ENCODE measurements at regions not wholly inside any gene's neighbourhood (a gene's known extent, or its start where the extent isn't known, plus 50 kb on each side); places are given as distances from the start of the nearest gene placed in this dataset.

DNA sequence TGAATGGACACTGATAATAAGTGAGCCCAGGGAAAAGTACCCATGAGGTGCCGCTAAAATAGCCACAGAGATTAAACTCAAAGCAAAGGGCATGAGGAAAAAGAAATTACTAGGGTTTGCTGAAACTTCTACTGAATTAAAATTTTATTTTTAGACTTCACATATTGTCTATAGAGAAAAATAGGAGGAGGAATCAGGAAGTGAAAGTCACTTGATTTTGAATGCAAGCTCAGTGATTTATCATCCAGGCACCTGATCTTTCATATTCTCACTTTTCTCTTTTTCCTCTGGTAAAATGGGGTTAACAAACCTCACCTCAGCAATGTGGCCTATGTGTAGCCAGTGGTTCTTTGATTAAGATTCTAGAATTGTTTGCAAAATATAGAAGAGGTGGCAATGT, 479.8 kb downstream of the BCL11B start:
- Histone ChIP-seq H3K9me3 (no peaks in the 10 kb centered on the region), H3K4me3 (no peak overlapping the region), H3K27me3 (no peaks in the 10 kb centered on the region), H3K27ac (no peak overlapping the region), H3K36me3 (no peaks in the 10 kb centered on the region), H3K4me1 (no peaks in the 10 kb centered on the region)
- DNase-seq (ENCODE audit: low spot score in 2 of 2), result no peak
- WGBS, result 92% methylated on average over 1 of the region's 1 CpG
- TF ChIP-seq POLR2AphosphoS5 (IDR thresholded peaks at IDR 0.05) (no peak), EP300 (IDR thresholded peaks at IDR 0.05) (no peak)

DNA sequence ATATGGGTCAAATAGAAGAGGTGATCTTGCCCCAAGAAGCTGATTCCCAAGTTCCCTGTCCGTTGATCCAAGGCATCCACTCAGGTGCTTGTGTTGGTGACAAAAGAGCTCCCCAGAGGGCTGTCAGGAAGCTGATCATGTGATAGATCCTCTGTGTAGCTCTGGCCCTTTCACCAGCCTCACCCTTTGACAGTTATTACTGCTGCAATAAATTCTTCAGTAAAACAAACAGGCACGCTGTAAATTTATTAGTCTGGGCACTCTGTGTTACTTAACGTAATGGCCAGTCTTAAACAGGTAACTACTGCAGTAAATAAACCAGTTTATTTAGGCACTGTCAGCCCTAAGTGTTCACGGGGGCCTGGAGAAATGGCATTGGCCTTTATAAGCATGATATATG, 473.9 kb downstream of the BCL11B start:
- DNase-seq (ENCODE audit: low spot score in 2 of 2), result no peak
- Histone ChIP-seq H3K36me3 (no peaks in the 10 kb centered on the region), H3K27ac (no peak overlapping the region), H3K27me3 (no peaks in the 10 kb centered on the region), H3K4me3 (no peak overlapping the region), H3K4me1 (no peaks in the 10 kb centered on the region), H3K9me3 (no peaks in the 10 kb centered on the region)
- WGBS, result 76% methylated on average over 4 of the region's 4 CpGs
- TF ChIP-seq POLR2AphosphoS5 (IDR thresholded peaks at IDR 0.05), result no peak
- TF ChIP-seq POLR2A (IDR thresholded peaks at IDR 0.05), result no peak
- no peak for TF ChIP-seq EP300 (IDR thresholded peaks at IDR 0.05)
- TF ChIP-seq, protein P1, sequence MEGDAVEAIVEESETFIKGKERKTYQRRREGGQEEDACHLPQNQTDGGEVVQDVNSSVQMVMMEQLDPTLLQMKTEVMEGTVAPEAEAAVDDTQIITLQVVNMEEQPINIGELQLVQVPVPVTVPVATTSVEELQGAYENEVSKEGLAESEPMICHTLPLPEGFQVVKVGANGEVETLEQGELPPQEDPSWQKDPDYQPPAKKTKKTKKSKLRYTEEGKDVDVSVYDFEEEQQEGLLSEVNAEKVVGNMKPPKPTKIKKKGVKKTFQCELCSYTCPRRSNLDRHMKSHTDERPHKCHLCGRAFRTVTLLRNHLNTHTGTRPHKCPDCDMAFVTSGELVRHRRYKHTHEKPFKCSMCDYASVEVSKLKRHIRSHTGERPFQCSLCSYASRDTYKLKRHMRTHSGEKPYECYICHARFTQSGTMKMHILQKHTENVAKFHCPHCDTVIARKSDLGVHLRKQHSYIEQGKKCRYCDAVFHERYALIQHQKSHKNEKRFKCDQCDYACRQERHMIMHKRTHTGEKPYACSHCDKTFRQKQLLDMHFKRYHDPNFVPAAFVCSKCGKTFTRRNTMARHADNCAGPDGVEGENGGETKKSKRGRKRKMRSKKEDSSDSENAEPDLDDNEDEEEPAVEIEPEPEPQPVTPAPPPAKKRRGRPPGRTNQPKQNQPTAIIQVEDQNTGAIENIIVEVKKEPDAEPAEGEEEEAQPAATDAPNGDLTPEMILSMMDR (IDR thresholded peaks at IDR 0.05), result no peak

- WGBS, result 75% methylated on average over 4 of the region's 4 CpGs
- H3K27ac ChIP-seq, result no peak overlapping the region
- DNase-seq (ENCODE audit: low spot score in 2 of 2), result no peak
Measured at GRCh38 chr14:98799891-98800290, 472.1 kb downstream of the BCL11B start.

DNA sequence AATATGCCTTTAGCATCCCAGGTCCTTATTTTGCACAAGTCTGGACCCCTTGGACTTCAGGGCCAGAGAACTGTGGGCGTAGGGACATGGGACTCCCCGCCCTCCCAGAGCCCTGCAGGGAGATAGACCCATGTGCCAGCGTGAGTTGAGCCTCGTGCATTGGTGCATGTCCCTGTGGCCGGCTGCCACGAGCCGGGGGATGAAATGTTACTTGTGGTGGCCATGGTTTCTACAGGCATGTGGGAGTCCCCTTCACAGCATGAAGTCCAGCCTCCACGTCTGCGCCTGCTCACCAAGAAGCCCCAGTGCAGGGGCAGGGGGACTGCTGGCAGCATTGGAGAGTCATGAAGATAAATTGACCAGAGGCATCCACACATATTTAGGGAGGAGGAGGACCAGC, 470.0 kb downstream of the BCL11B start:
- TF ChIP-seq POLR2AphosphoS5 (IDR thresholded peaks at IDR 0.05) (no peak), POLR2A (IDR thresholded peaks at IDR 0.05) (no peak)
- 79% methylated on average over 9 of the region's 9 CpGs for WGBS
- no peak for DNase-seq (ENCODE audit: low spot score in 2 of 2)

More at GRCh38 chr14:98799891-98800290, 472.1 kb downstream of the BCL11B start:
- Histone ChIP-seq H3K36me3 (no peaks in the 10 kb centered on the region), H3K4me1 (no peaks in the 10 kb centered on the region), H3K9me3 (no peaks in the 10 kb centered on the region), H3K27me3 (no peaks in the 10 kb centered on the region), H3K4me3 (no peak overlapping the region)
- TF ChIP-seq POLR2AphosphoS5 (IDR thresholded peaks at IDR 0.05), result no peak

DNA sequence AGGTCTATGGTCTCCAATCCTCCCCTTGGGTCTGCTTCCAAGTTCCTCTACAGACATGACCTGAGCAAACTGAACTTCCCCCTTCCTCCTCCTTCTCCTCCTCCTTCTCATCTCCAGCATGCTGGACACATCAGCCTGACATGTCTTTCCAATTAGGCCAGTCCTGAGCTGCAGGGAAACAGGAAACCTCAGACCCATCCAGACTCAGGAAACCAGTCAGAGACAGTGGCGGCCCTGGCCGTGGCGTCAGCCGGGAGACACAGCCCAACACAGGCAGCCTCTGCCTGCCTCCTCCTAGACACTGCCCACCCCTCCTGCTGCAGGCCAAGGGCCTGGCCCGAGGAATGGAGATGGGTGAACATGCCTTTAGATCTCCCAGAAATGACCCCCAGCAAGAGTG, 468.8 kb downstream of the BCL11B start:
- H3K4me3 ChIP-seq, result no peak overlapping the region
- no peak overlapping the region for H3K27ac ChIP-seq
- H3K27me3 ChIP-seq, result no peaks in the 10 kb centered on the region
- 77% methylated on average over 5 of the region's 5 CpGs for WGBS
- DNase-seq (ENCODE audit: low spot score in 2 of 2), result no peak
- TF ChIP-seq, protein P1 (IDR thresholded peaks at IDR 0.05), result no peak
- no peak for TF ChIP-seq POLR2A (IDR thresholded peaks at IDR 0.05)
- TF ChIP-seq POLR2AphosphoS5 (IDR thresholded peaks at IDR 0.05), result no peak
- TF ChIP-seq EP300 (IDR thresholded peaks at IDR 0.05), result no peak
- no peaks in the 10 kb centered on the region for H3K4me1 ChIP-seq
- H3K36me3 ChIP-seq, result no peaks in the 10 kb centered on the region
- no peaks in the 10 kb centered on the region for H3K9me3 ChIP-seq

More for the DNA sequence above, 470.0 kb downstream of the BCL11B start:
- Histone ChIP-seq H3K9me3 (no peaks in the 10 kb centered on the region), H3K27me3 (no peaks in the 10 kb centered on the region), H3K36me3 (no peaks in the 10 kb centered on the region), H3K27ac (no peak overlapping the region), H3K4me3 (no peak overlapping the region), H3K4me1 (no peaks in the 10 kb centered on the region)

- Histone ChIP-seq H3K27ac (no peak overlapping the region), H3K4me3 (no peak overlapping the region), H3K27me3 (no peaks in the 10 kb centered on the region), H3K4me1 (no peaks in the 10 kb centered on the region), H3K9me3 (no peaks in the 10 kb centered on the region), H3K36me3 (no peaks in the 10 kb centered on the region)
- WGBS, result 55% methylated on average over 12 of the region's 12 CpGs
- DNase-seq (ENCODE audit: low spot score in 2 of 2), result no peak
- no peak for TF ChIP-seq EP300 (IDR thresholded peaks at IDR 0.05)
- TF ChIP-seq POLR2AphosphoS5 (IDR thresholded peaks at IDR 0.05), result no peak
- no peak for TF ChIP-seq POLR2A (IDR thresholded peaks at IDR 0.05)
- TF ChIP-seq, protein P1 (IDR thresholded peaks at IDR 0.05), result no peak
Measured at GRCh38 chr14:98808494-98809407, 463.2 kb downstream of the BCL11B start.

Data from suprapubic skin (tissue), 4 donors.